ENCODE measurements at regions not wholly inside any gene's neighbourhood (a gene's known extent, or its start where the extent isn't known, plus 50 kb on each side); places are given as distances from the start of the nearest gene placed in this dataset.
A peak's percentile ranks its signal among the peaks of the same experiment; 100 is the strongest.
"Not testable (repeated sequence)": the region's sequence is repeated elsewhere in the genome, so short reads cannot be mapped to it uniquely, and the experiment has no call there.

DNA sequence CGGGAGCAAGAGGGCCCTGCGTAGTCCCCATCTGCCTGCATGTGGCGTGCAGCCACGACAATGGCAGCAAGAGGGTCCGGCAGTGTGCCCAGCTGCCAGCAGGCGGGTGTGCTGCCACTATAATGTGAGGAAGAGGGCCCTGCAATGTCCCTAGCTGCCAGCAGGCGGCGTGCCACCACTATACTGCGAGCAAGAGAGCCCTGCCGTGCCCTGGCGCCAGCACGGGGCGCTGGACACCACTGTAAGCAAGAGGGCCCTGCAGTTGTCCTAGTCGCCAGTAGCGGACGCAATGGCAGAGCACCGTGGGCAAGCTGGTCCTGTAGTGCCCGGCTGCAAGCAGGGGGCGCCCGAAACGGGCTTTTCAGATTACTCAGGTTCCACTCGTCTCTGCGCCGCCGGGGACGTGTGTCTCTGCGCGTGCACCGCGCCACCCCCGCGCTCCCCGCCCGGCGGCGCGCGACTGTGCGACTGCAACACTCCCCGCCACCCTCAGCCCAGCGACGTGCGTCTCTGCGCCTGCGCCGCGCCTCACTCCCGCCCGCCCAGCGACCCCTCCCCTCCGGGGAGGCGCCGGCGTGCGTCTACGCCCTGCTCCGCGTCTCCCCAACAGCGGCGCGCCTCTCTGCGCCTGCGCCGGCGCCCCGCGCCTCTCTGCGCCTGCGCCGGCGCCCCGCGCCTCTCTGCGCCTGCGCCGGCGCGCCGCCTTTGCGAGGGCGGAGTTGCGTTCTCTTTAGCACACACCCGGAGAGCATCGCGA, 159.4 kb upstream of the FRG2B start:
- H3K9me3 Mint-ChIP-seq; POLR2A ChIA-PET; H3K36me3 Mint-ChIP-seq; ATAC-seq; H3K27me3 Mint-ChIP-seq (ENCODE audit: low read depth); CTCF ChIA-PET; H3K27ac Mint-ChIP-seq; H3K4me1 Mint-ChIP-seq; H3K4me3 Mint-ChIP-seq: not testable (repeated sequence)
- peak; percentile 7 for DNase-seq (ENCODE audit: low spot score)

DNA sequence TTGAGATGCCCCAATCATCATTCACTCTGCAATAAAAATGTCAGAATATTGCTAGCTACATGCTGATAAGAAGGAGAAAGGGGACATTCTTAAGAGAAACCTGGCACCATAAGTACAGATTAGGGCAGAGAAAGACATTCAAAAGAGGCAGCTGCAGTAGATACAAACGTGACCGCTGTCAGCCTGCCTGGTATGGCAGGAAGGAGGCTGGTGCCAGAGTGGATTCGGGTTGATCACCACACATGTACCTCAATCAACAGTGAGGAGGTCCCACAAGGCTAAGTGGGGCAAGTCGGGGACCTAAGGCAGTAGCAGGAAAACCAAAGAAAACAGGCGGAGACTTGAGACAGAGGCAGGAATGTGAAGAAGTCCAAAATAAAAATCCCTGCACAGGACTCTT, 158.6 kb upstream of the FRG2B start:
- H3K4me3 Mint-ChIP-seq; POLR2A ChIA-PET; H3K9me3 Mint-ChIP-seq; CTCF ChIA-PET; H3K4me1 Mint-ChIP-seq; ATAC-seq; H3K27me3 Mint-ChIP-seq (ENCODE audit: low read depth); H3K27ac Mint-ChIP-seq; DNase-seq (ENCODE audit: low spot score); H3K36me3 Mint-ChIP-seq: not testable (repeated sequence)

DNA sequence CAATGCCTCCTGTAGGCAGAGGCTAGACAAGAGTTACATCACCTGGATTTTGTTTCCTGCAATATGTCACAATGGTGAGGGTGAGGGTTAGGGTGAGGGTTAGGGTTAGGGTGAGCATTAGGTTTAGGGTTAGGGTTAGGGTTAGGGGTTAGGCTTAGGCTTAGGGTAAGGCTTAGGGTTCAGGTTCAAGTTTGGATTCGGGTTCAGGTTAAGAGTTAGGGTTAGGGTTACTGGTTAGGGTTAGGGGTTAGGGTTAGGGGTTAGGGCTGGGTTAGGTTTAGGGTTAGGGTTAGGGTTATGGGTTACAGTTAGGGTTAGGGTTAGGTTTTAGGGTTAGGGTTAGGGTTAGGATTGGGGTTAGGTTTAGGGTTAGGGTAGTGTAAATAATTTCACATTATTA, 138.7 kb upstream of the FRG2B start:
- H3K4me1 Mint-ChIP-seq; ATAC-seq; POLR2A ChIA-PET; H3K27me3 Mint-ChIP-seq (ENCODE audit: low read depth); H3K4me3 Mint-ChIP-seq; CTCF ChIA-PET; H3K27ac Mint-ChIP-seq; DNase-seq (ENCODE audit: low spot score): not testable (repeated sequence)
- H3K36me3 Mint-ChIP-seq: peaks cover 12% of the 10 kb centered on the region; the same call in 1 of the 2 replicates
- peaks cover 13% of the 10 kb centered on the region for H3K9me3 Mint-ChIP-seq

DNA sequence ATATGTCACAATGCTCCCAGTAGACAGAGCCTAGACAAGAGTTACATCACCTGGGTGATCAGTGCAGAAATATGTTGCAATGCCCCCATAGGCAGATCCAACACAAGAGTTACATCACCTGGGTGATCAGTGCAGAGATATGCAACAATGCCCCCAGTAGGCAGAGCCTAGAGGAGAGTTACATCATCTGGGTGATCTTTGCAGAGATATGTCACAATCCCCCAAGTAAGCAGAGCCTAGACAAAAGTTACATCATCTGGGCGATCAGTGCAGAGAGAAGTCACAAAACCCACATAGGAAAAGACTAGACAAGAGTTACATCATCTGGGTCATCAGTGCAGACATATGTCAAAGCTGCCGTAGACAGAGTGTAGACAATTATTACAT, 138.2 kb upstream of the FRG2B start:
- POLR2A ChIA-PET, ATAC-seq, H3K4me3 Mint-ChIP-seq: not testable (repeated sequence)

DNA sequence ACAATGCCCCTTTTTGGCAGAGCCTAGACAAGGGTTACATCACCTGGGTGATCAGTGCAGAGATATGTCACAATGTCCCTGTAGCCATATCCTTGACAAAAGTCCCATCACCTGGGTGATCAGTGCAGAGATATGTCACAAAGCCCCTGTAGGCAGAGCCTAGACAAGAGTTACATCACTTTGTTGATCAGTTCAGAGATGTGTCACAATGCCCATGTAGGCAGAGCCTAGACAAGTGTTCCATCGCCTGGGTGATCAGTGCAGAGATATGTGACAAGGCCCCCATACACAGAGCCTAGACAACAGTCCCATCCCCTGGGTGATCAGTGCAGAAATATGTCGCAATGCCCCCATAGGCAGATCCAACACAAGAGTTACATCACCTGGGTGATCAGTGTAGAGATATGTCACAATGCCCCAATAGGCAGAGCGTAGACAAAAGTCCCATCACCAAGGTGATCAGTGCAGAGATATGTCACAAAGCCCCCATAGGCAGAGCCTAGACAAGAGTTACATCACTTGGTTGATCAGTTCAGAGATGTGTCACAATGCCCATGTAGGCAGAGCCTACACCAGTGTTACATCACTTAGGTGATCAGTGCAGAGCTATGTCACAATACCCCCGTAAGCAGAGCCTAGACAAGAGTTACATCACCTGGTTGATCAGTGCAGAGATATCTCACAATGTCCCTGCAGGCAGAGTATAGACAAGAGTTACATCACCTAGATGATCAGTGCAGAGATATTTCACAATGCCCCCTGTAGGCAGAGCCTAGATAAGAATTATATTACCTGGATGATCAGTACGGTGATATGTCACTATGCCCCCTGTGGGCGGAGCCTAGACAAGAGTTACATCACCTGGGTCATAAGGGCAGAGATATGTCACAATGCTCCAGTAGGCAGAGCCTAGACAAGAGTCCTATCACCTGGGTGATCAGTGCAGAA, 137.6 kb upstream of the FRG2B start:
- H3K9me3 Mint-ChIP-seq: peaks cover 13% of the 10 kb centered on the region
- POLR2A ChIA-PET; CTCF ChIA-PET; H3K27me3 Mint-ChIP-seq (ENCODE audit: low read depth); H3K27ac Mint-ChIP-seq; H3K4me1 Mint-ChIP-seq; DNase-seq (ENCODE audit: low spot score); H3K4me3 Mint-ChIP-seq; ATAC-seq: not testable (repeated sequence)
- H3K36me3 Mint-ChIP-seq: peaks cover 12% of the 10 kb centered on the region; the same call in 1 of the 2 replicates

More for the DNA sequence above, 138.2 kb upstream of the FRG2B start:
- DNase-seq (ENCODE audit: low spot score); H3K27ac Mint-ChIP-seq; H3K4me1 Mint-ChIP-seq; CTCF ChIA-PET; H3K27me3 Mint-ChIP-seq (ENCODE audit: low read depth): not testable (repeated sequence)
- H3K36me3 Mint-ChIP-seq: peaks cover 12% of the 10 kb centered on the region; the same call in 1 of the 2 replicates
- peaks cover 13% of the 10 kb centered on the region for H3K9me3 Mint-ChIP-seq

DNA sequence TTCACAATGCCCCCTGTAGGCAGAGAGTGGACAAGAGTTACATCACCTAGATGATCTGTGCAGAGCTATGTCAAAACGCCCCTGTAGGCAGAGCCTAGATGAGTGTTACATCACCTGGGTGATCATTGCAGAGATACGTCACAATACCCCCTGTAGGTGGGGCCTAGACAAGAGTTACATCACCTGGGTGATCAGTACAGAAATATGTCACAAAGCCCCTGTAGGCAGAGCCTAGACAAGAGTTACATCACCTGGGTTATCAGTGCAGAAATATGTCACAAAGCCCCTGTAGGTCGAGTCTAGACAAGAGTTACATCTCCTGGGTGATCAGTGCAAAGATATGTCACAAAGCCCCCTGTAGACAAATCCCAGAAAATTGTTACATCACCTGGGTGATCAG, 136.6 kb upstream of the FRG2B start:
- H3K27ac Mint-ChIP-seq; CTCF ChIA-PET; H3K27me3 Mint-ChIP-seq (ENCODE audit: low read depth); DNase-seq (ENCODE audit: low spot score); ATAC-seq; POLR2A ChIA-PET; H3K4me3 Mint-ChIP-seq; H3K4me1 Mint-ChIP-seq: not testable (repeated sequence)
- peaks cover 12% of the 10 kb centered on the region; the same call in 1 of the 2 replicates for H3K36me3 Mint-ChIP-seq
- H3K9me3 Mint-ChIP-seq: peaks cover 13% of the 10 kb centered on the region

DNA sequence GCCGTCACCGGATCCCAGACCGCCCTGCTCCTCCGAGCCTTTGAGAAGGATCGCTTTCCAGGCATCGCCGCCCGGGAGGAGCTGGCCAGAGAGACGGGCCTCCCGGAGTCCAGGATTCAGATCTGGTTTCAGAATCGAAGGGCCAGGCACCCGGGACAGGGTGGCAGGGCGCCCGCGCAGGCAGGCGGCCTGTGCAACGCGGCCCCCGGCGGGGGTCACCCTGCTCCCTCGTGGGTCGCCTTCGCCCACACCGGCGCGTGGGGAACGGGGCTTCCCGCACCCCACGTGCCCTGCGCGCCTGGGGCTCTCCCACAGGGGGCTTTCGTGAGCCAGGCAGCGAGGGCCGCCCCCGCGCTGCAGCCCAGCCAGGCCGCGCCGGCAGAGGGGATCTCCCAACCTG, 127.0 kb upstream of the FRG2B start:
- H3K27me3 Mint-ChIP-seq (ENCODE audit: low read depth); ATAC-seq; H3K4me1 Mint-ChIP-seq; DNase-seq (ENCODE audit: low spot score); H3K4me3 Mint-ChIP-seq; CTCF ChIA-PET; H3K27ac Mint-ChIP-seq; POLR2A ChIA-PET; H3K36me3 Mint-ChIP-seq; H3K9me3 Mint-ChIP-seq: not testable (repeated sequence)

Measured in WTC11 (cell line).